NOMO-1 (cell line): ENCODE measurements at regions not wholly inside any gene's neighbourhood (a gene's known extent, or its start where the extent isn't known, plus 50 kb on each side); places are given as distances from the start of the nearest gene placed in this dataset.
A peak's percentile ranks its signal among the peaks of the same experiment; 100 is the strongest.
"Not testable (repeated sequence)": the region's sequence is repeated elsewhere in the genome, so short reads cannot be mapped to it uniquely, and the experiment has no call there.

Experiments
- DNase-seq, 2 experiments: peaks; one replicate each; lab custom pipeline; 2025; ENCODE audit not compliant: unreplicated experiment in 2 of 2; lab: John Stamatoyannopoulos, UW

DNA sequence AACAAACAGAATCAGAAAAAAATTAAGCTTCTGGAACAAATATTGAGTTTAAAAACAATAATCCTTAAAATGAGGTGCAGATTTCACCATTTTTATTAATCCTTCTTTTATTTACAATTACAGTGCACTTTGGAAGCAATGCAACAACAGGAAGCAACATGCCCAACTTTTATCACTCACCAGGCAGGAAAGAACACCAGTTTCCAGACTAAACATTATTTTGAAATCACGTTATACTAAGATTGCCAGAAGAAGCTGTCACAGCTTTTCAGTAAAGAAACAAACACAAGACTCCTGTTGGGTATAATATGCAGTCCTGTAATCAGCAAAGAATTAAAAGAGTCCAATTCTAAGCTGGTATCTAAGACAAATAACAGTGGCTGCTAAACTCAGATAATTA, 137.9 kb upstream of the ZC3H15 start:
- no peak for DNase-seq

DNA sequence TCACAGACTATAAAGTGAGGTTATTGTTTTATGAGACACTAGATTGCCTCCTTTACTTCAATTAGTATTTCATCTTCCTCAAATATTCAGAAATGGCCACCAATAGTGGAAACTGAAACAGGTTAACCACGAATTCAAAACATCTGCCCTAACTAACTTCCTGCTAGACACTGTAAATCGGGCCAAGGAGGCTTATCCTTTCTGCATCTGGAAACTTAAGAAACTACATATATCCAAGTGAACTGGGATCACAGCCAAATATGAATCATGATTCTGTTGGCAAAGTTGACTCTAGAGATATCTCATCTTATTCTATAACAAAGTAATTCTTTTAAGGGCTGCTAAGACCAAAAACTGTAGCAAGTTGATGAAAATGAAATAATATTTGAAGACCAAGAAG, 136.6 kb upstream of the ZC3H15 start:
- no peak for DNase-seq

DNA sequence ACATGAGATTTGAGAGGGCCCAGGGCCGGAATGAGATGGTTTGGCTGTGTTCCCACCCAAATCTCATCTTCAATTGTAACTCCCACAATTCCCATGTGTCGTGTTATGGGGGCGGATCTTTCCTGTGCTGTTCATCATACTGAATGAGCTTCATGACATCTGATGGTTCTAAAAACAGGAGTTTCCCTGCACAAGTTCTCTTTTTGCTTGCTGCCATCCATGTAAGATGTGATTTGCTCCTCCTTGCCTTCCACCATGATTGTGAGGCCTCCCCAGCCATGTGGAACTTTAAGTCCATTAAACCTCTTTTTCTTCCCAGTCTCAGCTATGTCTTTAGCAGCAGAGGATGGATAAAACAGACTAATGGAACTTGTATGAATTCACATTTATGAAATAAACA, 131.9 kb upstream of the ZC3H15 start:
- not testable (repeated sequence) for DNase-seq

- DNase-seq: no peak
Observed at GRCh38 chr2:186365406-186365805, 120.7 kb upstream of the ZC3H15 start.

- no peak for DNase-seq
Observed at GRCh38 chr2:186379052-186379451, 107.0 kb upstream of the ZC3H15 start.

DNA sequence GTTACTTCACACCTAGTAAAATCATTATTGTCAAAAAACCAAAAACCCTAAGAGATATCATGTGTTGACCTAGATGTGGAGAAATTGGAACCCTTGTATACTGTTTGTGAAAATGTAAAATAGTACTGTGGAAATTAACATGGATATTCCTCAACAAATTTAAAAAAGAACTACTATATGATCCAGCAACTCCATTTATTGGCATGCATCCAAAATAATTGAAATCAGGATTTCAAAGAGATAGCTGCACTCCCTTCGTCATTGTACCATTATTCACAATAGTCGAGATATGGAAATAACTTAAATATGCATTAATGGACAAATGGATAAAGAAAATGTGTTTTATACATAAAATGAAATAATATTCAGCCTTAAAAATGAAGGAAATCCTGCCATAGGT, 105.3 kb upstream of the ZC3H15 start:
- DNase-seq: no peak

- no peak for DNase-seq
Observed at GRCh38 chr2:186381573-186381972, 104.5 kb upstream of the ZC3H15 start.

DNA sequence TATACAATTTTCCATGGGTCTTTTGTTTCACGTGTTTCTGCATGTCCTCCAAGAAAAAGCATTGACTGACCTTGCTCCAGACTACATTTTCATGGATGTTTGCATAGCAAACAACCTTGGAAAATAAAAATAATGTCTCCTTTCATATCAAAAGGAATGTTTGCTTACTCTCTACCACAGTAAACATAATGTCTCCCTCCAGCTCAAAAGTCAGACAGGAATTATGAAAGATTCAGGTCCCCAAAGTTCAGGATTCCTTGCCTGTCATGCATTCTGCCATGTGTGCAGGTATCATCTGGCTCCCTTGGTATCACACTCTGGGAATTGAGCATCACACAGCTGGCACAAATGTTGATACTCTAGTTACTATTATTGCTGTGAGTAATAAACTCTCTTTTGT, 103.1 kb upstream of the ZC3H15 start:
- no peak for DNase-seq

GRCh38 chr2:186384226-186384625, 101.8 kb upstream of the ZC3H15 start:
- no peak for DNase-seq

- not testable (repeated sequence) for DNase-seq
Observed at GRCh38 chr2:186385638-186386201, 100.3 kb upstream of the ZC3H15 start.

DNA sequence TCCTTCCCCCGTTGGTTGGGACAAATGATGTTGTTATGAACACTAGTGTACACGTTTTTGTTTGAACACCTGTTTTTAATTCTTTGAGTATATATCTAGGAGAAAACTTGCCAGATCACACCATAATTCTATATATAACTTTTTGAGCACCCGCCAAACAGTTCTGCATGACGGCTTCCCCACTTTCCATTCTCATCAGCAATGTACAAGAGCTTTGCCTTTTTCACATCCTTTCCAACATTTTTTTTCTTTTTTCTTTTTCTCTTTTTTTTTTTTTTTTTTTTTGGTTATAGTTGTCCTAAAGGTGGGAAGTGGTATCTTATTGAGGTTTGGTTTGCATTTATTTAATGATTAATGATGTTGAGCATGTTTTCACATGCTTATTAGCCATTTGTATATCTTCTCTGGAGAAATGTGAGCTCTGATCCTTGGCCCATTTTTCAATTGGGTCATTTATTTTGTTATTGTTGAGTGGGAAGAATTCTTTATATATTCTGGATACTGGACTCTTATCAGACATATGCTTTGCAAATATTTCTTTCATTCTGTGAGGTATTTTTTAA, 86.9 kb upstream of the ZC3H15 start:
- no peak for DNase-seq

DNA sequence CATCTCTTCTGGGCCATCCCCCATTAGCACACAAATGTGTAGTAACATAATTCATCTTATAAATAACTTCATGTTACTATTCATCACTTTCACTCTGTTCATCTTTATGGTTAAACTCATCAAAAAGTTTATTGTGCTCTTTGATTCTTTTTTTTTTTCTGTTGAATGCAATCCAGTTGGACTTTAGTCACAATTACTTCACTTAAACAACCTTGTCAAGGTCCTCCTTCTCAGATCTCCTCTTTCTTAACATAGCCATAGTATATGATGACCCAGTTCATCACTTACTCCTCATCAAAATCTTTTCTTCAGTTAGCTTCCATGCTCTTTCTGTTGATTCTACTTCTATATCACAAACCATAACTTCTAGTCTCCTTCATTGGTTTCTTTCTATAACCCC, 80.2 kb upstream of the ZC3H15 start:
- DNase-seq: no peak

- DNase-seq: no peak
Observed at GRCh38 chr2:186407611-186408010, 78.4 kb upstream of the ZC3H15 start.

DNA sequence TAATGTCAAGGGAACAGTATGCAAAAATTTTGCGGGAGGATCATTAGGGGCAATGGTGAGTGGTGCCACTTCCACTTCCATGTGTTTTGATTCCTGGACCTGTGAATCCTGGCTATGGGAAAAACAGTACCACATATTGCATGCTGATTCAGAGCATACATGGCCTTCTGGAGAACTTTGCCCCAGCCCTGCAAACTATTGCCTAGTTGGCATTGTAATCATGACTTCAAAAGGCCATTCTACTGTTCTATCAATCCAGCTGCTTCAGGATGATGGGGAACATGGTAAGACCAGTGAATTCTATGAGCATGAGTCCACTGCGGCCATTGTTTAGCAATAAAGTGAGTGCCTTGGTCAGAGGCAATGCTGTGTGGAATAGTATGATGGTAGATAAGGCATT, 75.3 kb upstream of the ZC3H15 start:
- DNase-seq: no peak

GRCh38 chr2:186422226-186422625, 63.8 kb upstream of the ZC3H15 start:
- no peak for DNase-seq

GRCh38 chr2:186423481-186423880, 62.6 kb upstream of the ZC3H15 start:
- DNase-seq: no peak

DNA sequence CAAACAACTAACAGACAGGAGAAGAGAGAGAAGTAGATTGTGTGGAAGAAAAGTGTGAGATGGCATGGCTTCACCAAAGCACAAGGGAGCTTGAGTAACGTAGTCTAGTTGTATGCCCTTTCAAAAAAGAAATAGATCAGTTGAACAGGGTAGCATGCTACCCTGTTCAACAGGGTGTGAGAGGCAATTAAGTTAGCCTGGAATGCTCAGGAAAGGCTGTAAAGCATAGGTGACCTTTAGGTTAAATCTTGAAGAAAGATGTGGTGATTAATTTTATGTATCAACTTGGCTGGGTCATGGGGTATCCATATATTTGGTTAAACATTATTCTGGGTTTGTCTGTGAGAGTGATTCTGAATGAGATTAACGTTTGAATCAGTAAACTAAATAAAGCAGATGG, 61.8 kb upstream of the ZC3H15 start:
- DNase-seq: no peak

DNA sequence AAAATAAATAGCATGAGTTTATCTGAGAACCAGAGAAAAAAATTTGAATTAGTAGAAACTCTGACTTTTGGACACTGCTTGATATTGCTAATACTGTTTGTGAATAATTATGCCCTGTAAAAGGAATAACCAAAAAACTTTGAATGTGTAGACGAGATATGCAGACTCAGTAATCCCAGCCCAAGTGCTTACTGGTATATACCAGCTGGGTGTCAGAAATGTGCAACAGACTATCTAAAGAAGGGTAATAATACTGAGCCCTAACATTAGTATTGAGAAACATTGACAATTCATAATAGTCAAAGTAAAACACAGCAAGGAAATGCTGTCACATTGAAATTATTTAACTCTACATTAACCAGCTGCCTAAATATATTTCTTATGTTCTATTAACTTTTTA, 60.5 kb upstream of the ZC3H15 start:
- no peak for DNase-seq

DNA sequence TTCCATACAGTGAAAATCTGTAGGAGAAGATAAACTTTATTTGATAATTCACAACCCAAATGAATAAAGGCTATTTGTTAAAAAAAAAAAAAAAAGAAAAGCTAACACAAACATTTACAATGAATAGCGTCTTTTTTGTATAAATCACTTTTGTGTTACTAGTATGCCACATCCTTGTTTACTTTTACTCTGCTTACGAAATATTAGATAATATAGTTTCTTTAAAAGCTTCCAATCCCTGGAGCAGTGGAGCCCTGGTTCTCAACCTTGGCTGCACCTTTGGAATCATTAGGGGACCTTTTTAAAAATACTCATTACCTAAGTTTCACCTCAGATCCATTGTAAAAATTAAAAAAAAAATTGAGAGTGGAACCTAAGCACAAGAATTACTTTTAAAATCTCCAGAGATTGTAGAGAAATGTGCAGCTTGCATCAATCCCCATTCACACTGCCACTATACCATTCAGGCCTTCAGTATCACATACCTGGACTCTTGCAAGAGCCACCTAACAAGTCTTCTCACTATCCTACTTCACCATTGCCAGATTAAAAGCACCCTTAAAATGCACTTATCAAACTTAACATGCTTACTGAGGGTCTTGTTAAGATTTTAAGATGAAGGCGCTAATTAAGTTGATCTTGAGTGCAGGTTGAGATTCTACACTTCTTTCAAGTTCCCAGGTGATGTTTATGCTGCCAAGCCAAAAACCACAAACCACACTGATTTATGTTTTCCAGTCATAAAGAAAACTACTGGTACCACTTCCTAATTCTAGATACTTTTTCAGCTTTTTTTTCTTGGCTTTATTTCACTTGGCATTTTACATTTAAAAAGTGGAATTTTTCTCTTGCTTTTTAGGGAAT, 59.7 kb upstream of the ZC3H15 start:
- DNase-seq: peak; percentile 4 to 21

GRCh38 chr2:186427017-186427350, 59.1 kb upstream of the ZC3H15 start:
- not testable (repeated sequence) for DNase-seq

DNA sequence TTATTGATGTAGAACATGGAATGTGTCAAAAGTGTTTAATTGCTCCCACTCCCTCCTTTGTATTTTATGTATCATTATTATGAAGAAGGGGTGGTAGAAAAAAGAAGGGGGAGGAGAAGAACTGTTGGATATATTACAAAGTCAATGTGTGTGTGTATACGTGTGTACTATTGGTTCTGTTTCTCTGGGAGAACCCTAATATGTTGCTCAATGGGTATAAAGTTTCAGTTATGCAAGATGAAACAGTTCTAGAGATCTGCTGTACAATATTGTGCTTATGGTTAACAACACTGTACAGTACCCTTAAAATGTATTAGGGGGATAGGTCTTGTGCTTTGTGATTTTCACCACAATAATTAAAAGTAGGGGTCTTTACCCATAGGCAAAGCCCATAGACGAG, 58.1 kb upstream of the ZC3H15 start:
- DNase-seq: no peak

DNA sequence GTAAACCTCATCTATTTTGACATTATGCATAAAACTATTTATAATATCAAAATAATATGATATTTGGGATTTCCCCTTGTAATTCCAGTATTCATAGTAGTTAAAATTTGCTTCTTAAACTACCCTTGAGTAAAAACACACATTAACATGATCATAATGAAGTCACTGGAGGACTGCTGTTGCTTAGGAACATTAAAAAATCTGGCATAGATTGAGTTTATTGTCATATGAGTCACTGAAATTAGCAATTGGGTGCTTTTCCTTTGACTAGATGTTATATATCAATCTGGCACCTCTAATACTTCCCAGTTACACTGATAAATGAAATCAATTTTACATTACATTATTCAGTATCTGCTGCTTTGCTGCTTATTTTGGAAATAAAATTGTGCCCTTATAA, 57.0 kb upstream of the ZC3H15 start:
- DNase-seq: no peak
